IMR-90 (cell line): ENCODE measurements at regions not wholly inside any gene's neighbourhood (a gene's known extent, or its start where the extent isn't known, plus 50 kb on each side); places are given as distances from the start of the nearest gene placed in this dataset.

ENCODE experiments used
- ATAC-seq: fragments of 200-7000 bp; cut with Tn5 transposase; 2 replicates; pipeline ENCODE4 v1.9.1; 2020; ENCODE audit warnings: low read depth, mild to moderate bottlenecking, moderate library complexity
- BruUV-seq: library from RNA; stranded (reverse); fragments of 400-500 nt; replicated peaks from 2 replicates; lab custom pipeline; 2021; lab: Mats Ljungman, UMichigan
- CTCF ChIA-PET: fragments of 300-600 bp; formaldehyde crosslinking; extraction: SDS; loops from one replicate; lab custom pipeline; 2021; ENCODE audit warnings: antibody characterized with exemption; lab: Yijun Ruan, JAX
- POLR2A ChIA-PET: fragments of 300-600 bp; sonication (Branson Sonifier 250); formaldehyde crosslinking; loops from one replicate; lab custom pipeline; 2022; ENCODE audit warnings: antibody characterized with exemption; ENCODE audit not compliant: unreplicated experiment; lab: Charles Lee
- DNase-seq: peaks from one replicate; pipeline ENCODE4 v3.0.0; 2013
- H2AFZ ChIP-seq: replicated peaks from 2 replicates; pipeline ENCODE3; 2013; ENCODE audit warnings: low read length, mild to moderate bottlenecking; ENCODE audit not compliant: poor library complexity
- H2AK5ac ChIP-seq: 2 replicates; pipeline ENCODE4 v1.6.1; 2013; ENCODE audit warnings: low read depth, low read length, inconsistent platforms
- H2AK9ac ChIP-seq: replicated peaks from 2 replicates; pipeline ENCODE3; 2013; ENCODE audit warnings: mild to moderate bottlenecking, low read depth, low read length, moderate library complexity; ENCODE audit not compliant: poor library complexity
- H2BK120ac ChIP-seq: 2 replicates; pipeline ENCODE4 v1.6.1; 2013; ENCODE audit warnings: low read depth, low read length, inconsistent platforms
- H2BK15ac ChIP-seq: 3 replicates; pipeline ENCODE4 v1.6.1; 2013; ENCODE audit warnings: low read depth, low read length, inconsistent platforms
- H2BK20ac ChIP-seq: 2 replicates; pipeline ENCODE4 v1.6.1; 2013; ENCODE audit warnings: low read depth, mild to moderate bottlenecking, inconsistent platforms, low read length, moderate library complexity
- H2BK5ac ChIP-seq: 2 replicates; pipeline ENCODE4 v1.6.1; 2013; ENCODE audit warnings: mild to moderate bottlenecking, low read depth, low read length, inconsistent platforms; ENCODE audit not compliant: poor library complexity, severe bottlenecking
- H3K14ac ChIP-seq: replicated peaks from 2 replicates; pipeline ENCODE4 v1.6.1; 2013; ENCODE audit warnings: low read depth, low read length, inconsistent platforms
- H3K18ac ChIP-seq: 2 replicates; pipeline ENCODE4 v1.6.1; 2013; ENCODE audit warnings: low read depth, low read length, control low read depth
- H3K23ac ChIP-seq: 2 replicates; pipeline ENCODE4 v1.6.1; 2013; ENCODE audit warnings: low read depth, low read length, inconsistent platforms
- H3K27ac ChIP-seq: 2 replicates; pipeline ENCODE4 v1.5.1; 2013; ENCODE audit warnings: mild to moderate bottlenecking, control low read depth, low read length; ENCODE audit not compliant: insufficient read depth
- H3K27me3 ChIP-seq: 2 replicates; pipeline ENCODE4 v1.6.1; 2013; ENCODE audit warnings: low read length; ENCODE audit not compliant: control insufficient read depth, insufficient read depth
- H3K36me3 ChIP-seq: 2 replicates; pipeline ENCODE4 v1.6.1; 2013; ENCODE audit warnings: low read length, mixed read lengths; ENCODE audit not compliant: control insufficient read depth, insufficient read depth
- H3K4ac ChIP-seq: 2 replicates; pipeline ENCODE4 v1.6.1; 2013; ENCODE audit warnings: low read depth, low read length, inconsistent platforms
- H3K4me1 ChIP-seq: 2 replicates; pipeline ENCODE4 v1.6.1; 2013; ENCODE audit warnings: low read length, mixed read lengths; ENCODE audit not compliant: control insufficient read depth, insufficient read depth
- H3K4me2 ChIP-seq: 2 replicates; pipeline ENCODE4 v1.6.1; 2013; ENCODE audit warnings: low read depth, mild to moderate bottlenecking, control low read depth, low read length, moderate library complexity
- H3K4me3 ChIP-seq: 2 replicates; pipeline ENCODE4 v1.5.1; 2013; ENCODE audit warnings: low read depth, mild to moderate bottlenecking, control low read depth, low read length, moderate library complexity; ENCODE audit not compliant: insufficient read depth
- H3K56ac ChIP-seq: 2 replicates; pipeline ENCODE4 v1.6.1; 2013; ENCODE audit warnings: low read length, inconsistent platforms; ENCODE audit not compliant: insufficient read depth; ENCODE audit errors: extremely low read depth
- H3K79me1 ChIP-seq, 2 experiments: 2 replicates each; pipeline ENCODE4 v1.6.1; 2013; ENCODE audit warnings: low read length in 2 of 2, inconsistent platforms in 1 of 2, low read depth in 1 of 2
- H3K9ac ChIP-seq: 2 replicates; pipeline ENCODE4 v1.6.1; 2013; ENCODE audit warnings: low read depth, low read length, control low read depth
- H3K9me1 ChIP-seq: 2 replicates; pipeline ENCODE4 v1.6.1; 2013; ENCODE audit warnings: low read length, inconsistent platforms; ENCODE audit not compliant: insufficient read depth
- H3K9me3 ChIP-seq: 2 replicates; pipeline ENCODE4 v1.6.1; 2013; ENCODE audit warnings: low read length; ENCODE audit not compliant: control insufficient read depth, insufficient read depth
- H4K20me1 ChIP-seq: 2 replicates; pipeline ENCODE4 v1.6.1; 2013; ENCODE audit warnings: low read length, inconsistent platforms; ENCODE audit not compliant: insufficient read depth
- H4K5ac ChIP-seq: 2 replicates; pipeline ENCODE4 v1.6.1; 2013; ENCODE audit warnings: mild to moderate bottlenecking, low read depth, low read length, control low read depth
- H4K8ac ChIP-seq, 2 experiments: 2 replicates each; pipeline ENCODE4 v1.6.1; 2013; ENCODE audit warnings: low read depth in 2 of 2, low read length in 2 of 2, control low read depth in 1 of 2, inconsistent platforms in 1 of 2
- H4K91ac ChIP-seq: 2 replicates; pipeline ENCODE4 v1.6.1; 2013; ENCODE audit warnings: low read depth, low read length, inconsistent platforms; ENCODE audit not compliant: insufficient read depth
- BHLHE40 ChIP-seq: fragments of 150-350 bp; IDR thresholded peaks from 2 replicates; pipeline ENCODE4 v1.6.1; 2016; ENCODE audit warnings: mild to moderate bottlenecking, low read depth, low read length
- CEBPB ChIP-seq: IDR thresholded peaks from 2 replicates; pipeline ENCODE4 v1.6.1; 2012; ENCODE audit warnings: low read depth, low read length, improper control_type of control experiment
- CHD1 ChIP-seq: IDR thresholded peaks from 2 replicates; pipeline ENCODE4 v1.6.1; 2012; ENCODE audit warnings: low read depth, low read length, improper control_type of control experiment
- CTCF ChIP-seq: conservative IDR thresholded peaks from 2 replicates; pipeline ENCODE4 v1.5.1; 2012; ENCODE audit warnings: mild to moderate bottlenecking, low read depth, low read length, improper control_type of control experiment
- FOS ChIP-seq: fragments of 150-350 bp; IDR thresholded peaks from 2 replicates; pipeline ENCODE4 v1.6.1; 2016; ENCODE audit warnings: low read depth, low read length
- MAFK ChIP-seq: IDR thresholded peaks from 2 replicates; pipeline ENCODE4 v1.6.1; 2012; ENCODE audit warnings: low read depth, low read length, improper control_type of control experiment
- MAZ ChIP-seq: IDR thresholded peaks from 2 replicates; pipeline ENCODE4 v1.6.1; 2012; ENCODE audit warnings: low read depth, mild to moderate bottlenecking, low read length, improper control_type of control experiment, moderate library complexity, borderline replicate concordance
- MXI1 ChIP-seq: IDR thresholded peaks from 2 replicates; pipeline ENCODE4 v1.6.1; 2012; ENCODE audit warnings: low read depth, mild to moderate bottlenecking, low read length, moderate library complexity, borderline replicate concordance
- NFE2L2 ChIP-seq: fragments of 150-350 bp; IDR thresholded peaks from 2 replicates; pipeline ENCODE4 v1.6.1; 2016; ENCODE audit warnings: low read depth, mild to moderate bottlenecking, low read length
- POLR2A ChIP-seq: IDR thresholded peaks from 2 replicates; pipeline ENCODE4 v1.6.1; 2012; ENCODE audit warnings: mild to moderate bottlenecking, low read depth, low read length
- RAD21 ChIP-seq: IDR thresholded peaks from 2 replicates; pipeline ENCODE4 v1.6.1; 2012; ENCODE audit warnings: low read length, improper control_type of control experiment
- RCOR1 ChIP-seq: IDR thresholded peaks from 2 replicates; pipeline ENCODE4 v1.6.1; 2012; ENCODE audit warnings: mild to moderate bottlenecking, low read length, improper control_type of control experiment; ENCODE audit not compliant: insufficient replicate concordance
- RFX5 ChIP-seq: IDR thresholded peaks from 2 replicates; pipeline ENCODE4 v1.8.0; 2012; ENCODE audit warnings: low read depth, mild to moderate bottlenecking, low read length, moderate library complexity
- SMC3 ChIP-seq: fragments of 150-350 bp; IDR thresholded peaks from 2 replicates; pipeline ENCODE4 v1.6.1; 2016; ENCODE audit warnings: low read depth, mild to moderate bottlenecking, antibody characterized with exemption, low read length, moderate library complexity
- WGBS, 2 experiments: methylation state at CpG; one replicate each; pipeline versions ENCODE4 v1.1.5 to v1.1.7; 2013; ENCODE audit warnings: missing lambda C conversion rate in 2 of 2; ENCODE audit not compliant: insufficient read length in 1 of 2; ENCODE audit errors: extremely low coverage in 2 of 2; 5-methylcytosine and 5-hydroxymethylcytosine counted together
- dilution Hi-C: fragments of 300-500 bp; cut with HindIII; formaldehyde crosslinking; loops from one replicate; pipeline ENCODE4 v1.14.3; 2018; ENCODE audit warnings: low sequenced_read_pairs; ENCODE audit not compliant: unreplicated experiment
- in situ Hi-C: fragments of 300-500 bp; cut with MboI; formaldehyde crosslinking; loops from 3 replicates; pipeline ENCODE4 v1.14.3; 2019; ENCODE audit warnings: low sequenced_read_pairs, inconsistent platforms, mixed read lengths
- intact Hi-C: fragments of 100-400 bp; cut with micrococcal nuclease; formaldehyde crosslinking; loops from 2 replicates; pipeline ENCODE4 v1.10.0; 2022
- TF ChIP-seq, protein P1 (sequence below): fragments of 150-350 bp; IDR thresholded peaks from 2 replicates; pipeline ENCODE4 v1.6.1; 2017; ENCODE audit warnings: mild to moderate bottlenecking, antibody characterized with exemption, low read length, low read depth
- TF ChIP-seq, protein P2 (sequence below): fragments of 150-350 bp; IDR thresholded peaks from 2 replicates; pipeline ENCODE4 v1.6.1; 2016; ENCODE audit warnings: low read depth, mild to moderate bottlenecking, low read length, moderate library complexity, borderline replicate concordance

GRCh38 chr4:126906466-126906865 is 726.3 kb upstream of the INTU start:
- no peak for DNase-seq
- Histone ChIP-seq H2AK5ac (no peak overlapping the region), H3K14ac (peak overlapping the region; percentile 71; the same call in 1 of the 2 replicates), H3K4me2 (no peak overlapping the region), H3K79me1 (no peaks in the 10 kb centered on the region), H3K9ac (no peak overlapping the region), H2AFZ (no peak overlapping the region), H3K36me3 (no peaks in the 10 kb centered on the region), H3K4ac (no peak overlapping the region), H3K18ac (no peak overlapping the region), H4K20me1 (no peaks in the 10 kb centered on the region), H4K91ac (no peak overlapping the region), H3K23ac (no peak overlapping the region), H4K5ac (no peak overlapping the region), H3K27me3 (no peaks in the 10 kb centered on the region), H2BK15ac (no peak overlapping the region), H2BK5ac (no peak overlapping the region), H3K4me1 (no peaks in the 10 kb centered on the region), H3K56ac (no peak overlapping the region), H3K27ac (no peak overlapping the region), H3K9me1 (no peaks in the 10 kb centered on the region), H2AK9ac (no peak overlapping the region), H3K4me3 (no peak overlapping the region), H2BK120ac (no peak overlapping the region; the same call in 1 of the 2 replicates), H2BK20ac (no peak overlapping the region), H4K8ac (no peak overlapping the region; a peak in 1 of 4 replicates), H3K9me3 (peaks cover 4% of the 10 kb centered on the region)
- no TSS peak for BruUV-seq
- ATAC-seq, result no peak
- dilution Hi-C loops (no loop called here), intact Hi-C loops (no loop called here), in situ Hi-C loops (no loop called here)
- CTCF ChIA-PET, result no interaction called here
- TF ChIP-seq SMC3 (no peak), CEBPB (no peak), NFE2L2 (no peak), POLR2A (no peak), MXI1 (no peak), RAD21 (no peak), FOS (no peak), MAFK (no peak), RFX5 (no peak), BHLHE40 (no peak), CTCF (no peak), MAZ (no peak), RCOR1 (no peak), CHD1 (no peak)
- TF ChIP-seq, protein P1, sequence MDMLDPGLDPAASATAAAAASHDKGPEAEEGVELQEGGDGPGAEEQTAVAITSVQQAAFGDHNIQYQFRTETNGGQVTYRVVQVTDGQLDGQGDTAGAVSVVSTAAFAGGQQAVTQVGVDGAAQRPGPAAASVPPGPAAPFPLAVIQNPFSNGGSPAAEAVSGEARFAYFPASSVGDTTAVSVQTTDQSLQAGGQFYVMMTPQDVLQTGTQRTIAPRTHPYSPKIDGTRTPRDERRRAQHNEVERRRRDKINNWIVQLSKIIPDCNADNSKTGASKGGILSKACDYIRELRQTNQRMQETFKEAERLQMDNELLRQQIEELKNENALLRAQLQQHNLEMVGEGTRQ, result no peak
- TF ChIP-seq, protein P2, sequence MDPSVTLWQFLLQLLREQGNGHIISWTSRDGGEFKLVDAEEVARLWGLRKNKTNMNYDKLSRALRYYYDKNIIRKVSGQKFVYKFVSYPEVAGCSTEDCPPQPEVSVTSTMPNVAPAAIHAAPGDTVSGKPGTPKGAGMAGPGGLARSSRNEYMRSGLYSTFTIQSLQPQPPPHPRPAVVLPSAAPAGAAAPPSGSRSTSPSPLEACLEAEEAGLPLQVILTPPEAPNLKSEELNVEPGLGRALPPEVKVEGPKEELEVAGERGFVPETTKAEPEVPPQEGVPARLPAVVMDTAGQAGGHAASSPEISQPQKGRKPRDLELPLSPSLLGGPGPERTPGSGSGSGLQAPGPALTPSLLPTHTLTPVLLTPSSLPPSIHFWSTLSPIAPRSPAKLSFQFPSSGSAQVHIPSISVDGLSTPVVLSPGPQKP, result no peak
- POLR2A ChIA-PET, result no interaction called here
- WGBS, 2 experiments, result 100% methylated on average over 1 of the region's 3 CpGs; no CpG with 5 or more reads in 1 of the 2 experiments
